ENCODE measurements at regions not wholly inside any gene's neighbourhood (a gene's known extent, or its start where the extent isn't known, plus 50 kb on each side); places are given as distances from the start of the nearest gene placed in this dataset.
"Not testable (repeated sequence)": the region's sequence is repeated elsewhere in the genome, so short reads cannot be mapped to it uniquely, and the experiment has no call there.

DNA sequence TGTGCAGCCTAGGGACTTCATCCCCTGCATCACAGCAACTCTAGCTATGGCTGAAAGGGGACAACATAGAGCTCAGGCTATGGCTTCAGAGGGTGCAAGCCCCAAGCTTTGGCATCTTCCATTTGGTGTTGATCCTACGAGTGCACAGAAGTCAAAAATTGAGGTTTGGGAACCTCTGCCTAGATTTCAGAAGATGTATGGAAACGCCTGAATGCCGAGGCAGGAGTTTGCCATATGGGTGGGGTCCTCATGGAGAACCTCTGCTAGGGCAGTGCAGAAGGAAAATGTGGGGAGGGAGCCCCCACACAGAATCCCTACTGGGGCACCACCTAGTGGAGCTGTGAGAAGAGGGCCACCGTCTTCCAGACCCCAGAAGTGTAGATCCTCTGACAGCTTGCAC is 543.0 kb upstream of the TPTE start:
- H3K27ac ChIP-seq (ENCODE audit: low read length); H3K9me3 ChIP-seq (ENCODE audit: control insufficient read depth, low read depth, low read length); H3K4me3 ChIP-seq (ENCODE audit: low read length); H3K4me1 ChIP-seq (ENCODE audit: control insufficient read depth, insufficient read depth, low read length); DNase-seq; H3K27me3 ChIP-seq (ENCODE audit: control insufficient read depth, insufficient read depth, low read length); H3K36me3 ChIP-seq (ENCODE audit: control insufficient read depth, insufficient read depth, low read length): not testable (repeated sequence)
- WGBS (ENCODE audit: insufficient coverage, low lambda C conversion rate) = no CpG with 5 or more reads among the region's 4 CpGs

DNA sequence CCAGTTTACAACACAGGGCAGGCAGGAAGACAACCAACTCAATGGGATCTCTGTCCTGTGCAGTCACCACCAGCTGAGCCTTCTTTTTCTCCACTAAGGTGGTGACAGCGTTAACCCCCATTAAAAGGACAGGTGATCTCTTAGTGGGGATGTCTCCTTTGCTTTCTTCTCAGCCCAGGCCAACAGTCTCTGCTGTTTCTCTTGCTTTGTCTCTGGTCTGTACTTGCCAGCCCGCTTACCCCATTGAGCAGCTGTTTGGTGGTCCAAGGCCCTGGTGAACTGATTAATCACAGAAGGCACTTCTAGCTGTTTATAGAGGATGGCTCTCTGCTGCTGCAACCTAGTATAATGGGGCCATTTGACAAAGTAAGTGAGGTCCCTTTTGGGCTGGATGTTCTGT is 523.9 kb upstream of the TPTE start:
- not testable (repeated sequence) for H3K9me3 ChIP-seq (ENCODE audit: control insufficient read depth, low read depth, low read length); H3K4me3 ChIP-seq (ENCODE audit: low read length); H3K36me3 ChIP-seq (ENCODE audit: control insufficient read depth, insufficient read depth, low read length); DNase-seq; H3K27me3 ChIP-seq (ENCODE audit: control insufficient read depth, insufficient read depth, low read length); H3K4me1 ChIP-seq (ENCODE audit: control insufficient read depth, insufficient read depth, low read length); H3K27ac ChIP-seq (ENCODE audit: low read length)
- no CpG with 5 or more reads among the region's 2 CpGs for WGBS (ENCODE audit: insufficient coverage, low lambda C conversion rate)

DNA sequence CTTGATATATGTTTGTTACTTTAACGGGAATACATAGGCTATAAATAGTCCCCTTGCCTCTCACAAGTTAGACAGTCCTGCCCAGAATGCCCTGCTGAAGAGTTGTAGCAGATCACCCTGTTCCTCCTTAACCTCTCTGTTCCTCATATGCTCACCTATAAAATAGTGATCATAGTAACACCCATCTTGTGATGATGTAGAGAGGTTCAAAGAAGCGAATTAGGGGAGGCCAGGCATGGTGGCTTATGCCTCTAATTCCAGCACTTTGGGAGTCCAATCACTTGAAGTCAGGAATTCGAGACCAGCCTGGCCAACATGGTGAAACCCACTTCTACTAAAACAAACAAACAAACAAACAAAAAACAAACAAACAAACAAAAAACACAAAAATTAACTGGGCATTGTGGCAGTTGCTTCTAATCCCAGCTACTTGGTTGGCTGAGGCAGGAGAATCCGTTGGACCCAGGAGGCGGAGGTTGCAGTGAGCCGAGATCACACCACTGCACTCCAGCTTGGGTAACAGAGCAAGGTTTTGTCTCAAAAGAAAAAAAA is 518.5 kb upstream of the TPTE start:
- not testable (repeated sequence) for DNase-seq; H3K27me3 ChIP-seq (ENCODE audit: control insufficient read depth, insufficient read depth, low read length); H3K4me1 ChIP-seq (ENCODE audit: control insufficient read depth, insufficient read depth, low read length); H3K27ac ChIP-seq (ENCODE audit: low read length); H3K36me3 ChIP-seq (ENCODE audit: control insufficient read depth, insufficient read depth, low read length); H3K9me3 ChIP-seq (ENCODE audit: control insufficient read depth, low read depth, low read length); H3K4me3 ChIP-seq (ENCODE audit: low read length)
- 24% methylated on average over 2 of the region's 6 CpGs for WGBS (ENCODE audit: insufficient coverage, low lambda C conversion rate)

DNA sequence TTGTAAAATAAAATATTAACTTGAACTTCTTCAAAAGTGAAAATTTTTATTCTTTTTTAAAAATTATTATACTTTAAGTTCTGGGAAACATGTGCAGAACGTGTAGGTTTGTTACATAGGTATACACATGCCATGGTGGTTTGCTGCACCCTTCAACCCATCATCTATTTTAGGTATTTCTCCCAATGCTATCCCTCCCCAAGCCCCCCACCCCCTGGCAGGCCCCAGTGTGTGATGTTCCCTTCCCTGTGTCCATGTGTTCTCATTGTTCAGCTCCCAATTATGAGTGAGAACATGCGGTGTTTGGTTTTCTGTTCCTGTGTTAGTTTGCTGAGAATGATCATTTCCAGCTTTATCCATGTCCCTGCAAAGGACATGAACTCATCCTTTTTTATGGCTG is 515.6 kb upstream of the TPTE start:
- H3K4me3 ChIP-seq (ENCODE audit: low read length); H3K27me3 ChIP-seq (ENCODE audit: control insufficient read depth, insufficient read depth, low read length); DNase-seq; H3K36me3 ChIP-seq (ENCODE audit: control insufficient read depth, insufficient read depth, low read length); H3K9me3 ChIP-seq (ENCODE audit: control insufficient read depth, low read depth, low read length); H3K4me1 ChIP-seq (ENCODE audit: control insufficient read depth, insufficient read depth, low read length); H3K27ac ChIP-seq (ENCODE audit: low read length): not testable (repeated sequence)
- no CpG with 5 or more reads among the region's 2 CpGs for WGBS (ENCODE audit: insufficient coverage, low lambda C conversion rate)

DNA sequence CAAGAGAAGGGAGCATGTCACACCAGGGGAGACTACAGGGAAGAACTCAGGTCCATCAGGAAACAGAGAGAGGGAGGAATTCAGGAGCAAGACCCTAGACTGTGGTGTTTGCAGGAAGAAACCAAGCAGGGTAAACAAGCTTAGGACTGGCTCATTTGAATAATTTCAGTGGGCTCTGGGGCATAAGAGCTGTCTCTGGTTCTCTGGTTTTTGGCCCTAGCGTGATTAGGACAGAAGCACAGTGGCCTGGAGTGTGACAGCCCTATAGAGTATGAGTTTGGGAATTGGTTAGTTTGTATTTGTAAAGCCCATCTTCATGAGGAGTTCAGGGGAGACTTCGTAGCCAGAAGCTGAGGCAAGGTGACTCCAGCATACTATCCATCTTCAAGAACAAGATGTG is 504.4 kb upstream of the TPTE start:
- DNase-seq; H3K36me3 ChIP-seq (ENCODE audit: control insufficient read depth, insufficient read depth, low read length); H3K27ac ChIP-seq (ENCODE audit: low read length); H3K4me1 ChIP-seq (ENCODE audit: control insufficient read depth, insufficient read depth, low read length); H3K4me3 ChIP-seq (ENCODE audit: low read length); H3K27me3 ChIP-seq (ENCODE audit: control insufficient read depth, insufficient read depth, low read length); H3K9me3 ChIP-seq (ENCODE audit: control insufficient read depth, low read depth, low read length): not testable (repeated sequence)
- whole genome bisulfite sequencing (ENCODE audit: insufficient coverage, low lambda C conversion rate) = no CpG with 5 or more reads among the region's 2 CpGs

DNA sequence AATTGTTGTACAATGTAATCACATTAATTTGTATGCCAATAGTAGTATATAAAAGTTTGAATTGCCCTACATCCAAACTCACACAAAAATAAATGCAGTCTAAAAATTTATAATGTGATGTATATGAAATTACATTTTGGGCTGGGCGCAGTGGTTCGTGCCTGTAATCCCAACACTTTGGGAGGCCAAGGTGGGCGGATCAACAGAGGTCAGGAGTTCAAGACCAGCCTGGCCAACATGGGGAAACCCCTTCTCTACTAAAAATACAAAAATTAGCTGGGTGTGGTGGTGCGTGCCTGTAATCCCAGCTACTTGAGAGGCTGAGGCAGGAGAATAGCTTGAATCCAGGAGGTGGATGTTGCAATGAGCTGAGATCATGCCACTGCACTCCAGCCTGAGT is 503.6 kb upstream of the TPTE start:
- no CpG with 5 or more reads among the region's 4 CpGs for WGBS (ENCODE audit: insufficient coverage, low lambda C conversion rate)
- not testable (repeated sequence) for H3K9me3 ChIP-seq (ENCODE audit: control insufficient read depth, low read depth, low read length); H3K36me3 ChIP-seq (ENCODE audit: control insufficient read depth, insufficient read depth, low read length); H3K4me1 ChIP-seq (ENCODE audit: control insufficient read depth, insufficient read depth, low read length); H3K4me3 ChIP-seq (ENCODE audit: low read length); DNase-seq; H3K27ac ChIP-seq (ENCODE audit: low read length); H3K27me3 ChIP-seq (ENCODE audit: control insufficient read depth, insufficient read depth, low read length)

DNA sequence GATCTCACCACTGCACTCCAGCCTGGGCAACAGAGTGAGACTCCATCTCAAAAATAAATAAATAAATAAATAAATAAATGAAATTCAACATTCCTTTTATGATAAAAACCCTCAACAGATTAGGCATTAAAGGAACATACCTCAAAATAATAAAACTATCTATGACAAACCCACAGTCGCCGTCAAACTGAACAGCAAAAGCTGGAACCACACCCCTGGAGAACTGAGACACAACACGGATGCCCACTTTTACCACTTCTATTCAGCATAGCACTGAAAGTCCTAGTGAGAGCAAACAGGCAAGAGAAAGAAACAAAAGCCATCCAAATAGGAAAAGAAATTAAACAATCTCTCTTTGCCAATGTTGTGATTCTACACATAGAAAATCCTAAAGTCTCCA is 499.9 kb upstream of the TPTE start:
- not testable (repeated sequence) for H3K4me1 ChIP-seq (ENCODE audit: control insufficient read depth, insufficient read depth, low read length); H3K36me3 ChIP-seq (ENCODE audit: control insufficient read depth, insufficient read depth, low read length); H3K27ac ChIP-seq (ENCODE audit: low read length); DNase-seq; H3K9me3 ChIP-seq (ENCODE audit: control insufficient read depth, low read depth, low read length); H3K27me3 ChIP-seq (ENCODE audit: control insufficient read depth, insufficient read depth, low read length); H3K4me3 ChIP-seq (ENCODE audit: low read length)
- no CpG with 5 or more reads among the region's 3 CpGs for WGBS (ENCODE audit: insufficient coverage, low lambda C conversion rate)

DNA sequence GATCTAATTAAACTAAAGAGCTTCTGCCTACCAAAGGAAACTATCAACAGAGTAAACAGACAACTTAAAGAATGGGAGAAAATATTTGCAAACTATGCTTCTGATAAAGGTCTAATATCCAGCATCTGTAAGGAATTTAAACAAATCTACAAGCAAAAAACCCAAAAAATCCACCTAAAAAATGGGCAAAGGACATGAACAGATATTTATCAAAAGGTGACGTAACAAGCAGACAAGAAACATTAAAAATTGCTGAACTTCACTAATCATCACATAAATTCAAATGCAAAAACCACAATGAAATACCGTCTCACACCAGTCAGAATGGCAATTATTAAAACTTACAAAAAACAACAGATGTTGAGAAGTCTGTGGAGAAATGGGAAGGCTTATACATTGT is 498.6 kb upstream of the TPTE start:
- DNase-seq; H3K4me1 ChIP-seq (ENCODE audit: control insufficient read depth, insufficient read depth, low read length); H3K9me3 ChIP-seq (ENCODE audit: control insufficient read depth, low read depth, low read length); H3K36me3 ChIP-seq (ENCODE audit: control insufficient read depth, insufficient read depth, low read length); H3K4me3 ChIP-seq (ENCODE audit: low read length); H3K27ac ChIP-seq (ENCODE audit: low read length); H3K27me3 ChIP-seq (ENCODE audit: control insufficient read depth, insufficient read depth, low read length): not testable (repeated sequence)
- WGBS (ENCODE audit: insufficient coverage, low lambda C conversion rate) = 47% methylated on average over 2 of the region's 2 CpGs

Measured in large intestine (tissue), 3 donors.